Astrocyte (in vitro differentiated cells and primary cell): ENCODE measurements at regions not wholly inside any gene's neighbourhood (a gene's known extent, or its start where the extent isn't known, plus 50 kb on each side); places are given as distances from the start of the nearest gene placed in this dataset.

Experiments used
- DNase-seq: peaks from one replicate; pipeline ENCODE4 v3.0.0-alpha.2; 2010; ENCODE audit warnings: low read depth
- FAIRE-seq: peaks from 2 replicates; lab custom pipeline; 2011; peaks lifted over from hg19 to GRCh38; lab: Jason Lieb, UNC
- H2AFZ ChIP-seq: 2 replicates; pipeline ENCODE4 v1.6.0; 2012; ENCODE audit warnings: low read depth, low read length, inconsistent platforms
- H3K27ac ChIP-seq: 2 replicates; pipeline ENCODE4 v1.5.1; 2011; ENCODE audit warnings: low read depth, low read length, inconsistent platforms
- H3K27me3 ChIP-seq: 2 replicates; pipeline ENCODE4 v1.6.0; 2011; ENCODE audit warnings: low read length, inconsistent platforms; ENCODE audit not compliant: insufficient read depth
- H3K36me3 ChIP-seq: 2 replicates; pipeline ENCODE4 v1.5.1; 2011; ENCODE audit warnings: low read length, inconsistent platforms; ENCODE audit not compliant: insufficient read depth
- H3K4me1 ChIP-seq: 2 replicates; pipeline ENCODE4 v1.5.1; 2011; ENCODE audit warnings: low read length, inconsistent platforms; ENCODE audit not compliant: insufficient read depth
- H3K4me2 ChIP-seq: 2 replicates; pipeline ENCODE4 v1.6.0; 2012; ENCODE audit warnings: low read length, inconsistent platforms
- H3K4me3 ChIP-seq: 2 replicates; pipeline ENCODE4 v1.5.1; 2011; ENCODE audit warnings: low read depth, mild to moderate bottlenecking, low read length, inconsistent platforms; ENCODE audit not compliant: insufficient read depth
- H3K79me2 ChIP-seq: 2 replicates; pipeline ENCODE4 v1.6.0; 2012; ENCODE audit warnings: mild to moderate bottlenecking, low read length, inconsistent platforms; ENCODE audit not compliant: insufficient read depth
- H3K9ac ChIP-seq: 2 replicates; pipeline ENCODE4 v1.6.0; 2012; ENCODE audit warnings: mild to moderate bottlenecking, low read length, inconsistent platforms
- H3K9me3 ChIP-seq: 2 replicates; pipeline ENCODE4 v1.5.1; 2012; ENCODE audit warnings: low read depth, mild to moderate bottlenecking, low read length, inconsistent platforms; ENCODE audit not compliant: insufficient read depth
- H4K20me1 ChIP-seq: 2 replicates; pipeline ENCODE4 v1.6.0; 2012; ENCODE audit warnings: low read length, inconsistent platforms; ENCODE audit not compliant: insufficient read depth
- H3K27ac Mint-ChIP-seq: one replicate; pipeline ENCODE4 v1.8.0; 2021; ENCODE audit warnings: mild to moderate bottlenecking, mixed read lengths; ENCODE audit not compliant: unreplicated experiment
- H3K27me3 Mint-ChIP-seq: one replicate; pipeline ENCODE4 v1.8.0; 2021; ENCODE audit warnings: low read depth, mixed read lengths; ENCODE audit not compliant: unreplicated experiment
- H3K36me3 Mint-ChIP-seq: one replicate; pipeline ENCODE4 v1.8.0; 2021; ENCODE audit warnings: low read depth, mixed read lengths; ENCODE audit not compliant: unreplicated experiment
- H3K4me1 Mint-ChIP-seq: one replicate; pipeline ENCODE4 v1.8.0; 2021; ENCODE audit warnings: low read depth, mixed read lengths; ENCODE audit not compliant: unreplicated experiment
- H3K4me3 Mint-ChIP-seq: one replicate; pipeline ENCODE4 v1.8.0; 2021; ENCODE audit warnings: mild to moderate bottlenecking, moderate library complexity, mixed read lengths; ENCODE audit not compliant: unreplicated experiment
- H3K9me3 Mint-ChIP-seq: one replicate; pipeline ENCODE4 v1.8.0; 2021; ENCODE audit warnings: mild to moderate bottlenecking, mixed read lengths; ENCODE audit not compliant: unreplicated experiment
- CTCF ChIP-seq: IDR thresholded peaks from 2 replicates; pipeline ENCODE4 v1.5.1; 2011; ENCODE audit warnings: low read depth, mild to moderate bottlenecking, inconsistent platforms, low read length, moderate library complexity; ENCODE audit not compliant: insufficient read depth
- EZH2 ChIP-seq: IDR thresholded peaks from 2 replicates; pipeline ENCODE4 v1.6.1; 2012; ENCODE audit warnings: mild to moderate bottlenecking, low read length, inconsistent platforms; ENCODE audit not compliant: insufficient read depth

GRCh38 chr5:120932480-120932879 lies 468.4 kb downstream of the PRR16 start:
- no peak overlapping the region for H2AFZ ChIP-seq
- TF ChIP-seq EZH2 (no peak), CTCF (no peak)
- no peaks in the 10 kb centered on the region for H3K4me1 ChIP-seq
- FAIRE-seq (no peak), DNase-seq (no peak)
- no peaks in the 10 kb centered on the region for H3K36me3 ChIP-seq
- no peaks in the 10 kb centered on the region for H3K9me3 ChIP-seq
- no peaks in the 10 kb centered on the region for H3K9me3 Mint-ChIP-seq
- H3K4me2 ChIP-seq, result no peak overlapping the region
- no peak overlapping the region for H3K4me3 ChIP-seq
- no peaks in the 10 kb centered on the region for H4K20me1 ChIP-seq
- no peaks in the 10 kb centered on the region for H3K36me3 Mint-ChIP-seq
- no peaks in the 10 kb centered on the region for H3K27me3 ChIP-seq
- H3K9ac ChIP-seq, result no peak overlapping the region
- no peak overlapping the region for H3K27ac ChIP-seq
- H3K4me1 Mint-ChIP-seq, result peaks cover 1% of the 10 kb centered on the region
- H3K27ac Mint-ChIP-seq, result no peak overlapping the region
- H3K79me2 ChIP-seq, result no peaks in the 10 kb centered on the region
- no peaks in the 10 kb centered on the region for H3K27me3 Mint-ChIP-seq
- H3K4me3 Mint-ChIP-seq, result no peak overlapping the region

- Histone ChIP-seq H3K36me3 (no peaks in the 10 kb centered on the region), H3K79me2 (no peaks in the 10 kb centered on the region), H3K9me3 (no peaks in the 10 kb centered on the region), H3K4me1 (no peaks in the 10 kb centered on the region), H3K4me2 (no peak overlapping the region), H4K20me1 (no peaks in the 10 kb centered on the region), H3K4me3 (no peak overlapping the region), H3K9ac (no peak overlapping the region), H2AFZ (no peak overlapping the region), H3K27me3 (no peaks in the 10 kb centered on the region), H3K27ac (no peak overlapping the region)
- no peaks in the 10 kb centered on the region for H3K4me1 Mint-ChIP-seq
- H3K36me3 Mint-ChIP-seq, result no peaks in the 10 kb centered on the region
- no peak overlapping the region for H3K4me3 Mint-ChIP-seq
- no peaks in the 10 kb centered on the region for H3K9me3 Mint-ChIP-seq
- H3K27ac Mint-ChIP-seq, result no peak overlapping the region
- DNase-seq (no peak), FAIRE-seq (no peak)
- no peak for TF ChIP-seq EZH2
- TF ChIP-seq CTCF, result no peak
- no peaks in the 10 kb centered on the region for H3K27me3 Mint-ChIP-seq
Measured at GRCh38 chr5:120934031-120934430, 469.9 kb downstream of the PRR16 start.

- H3K27me3 ChIP-seq, result no peaks in the 10 kb centered on the region
- Mint-ChIP-seq H3K4me1 (no peaks in the 10 kb centered on the region), H3K36me3 (no peaks in the 10 kb centered on the region), H3K9me3 (no peaks in the 10 kb centered on the region), H3K27me3 (no peaks in the 10 kb centered on the region), H3K4me3 (no peak overlapping the region), H3K27ac (no peak overlapping the region)
- no peak overlapping the region for H2AFZ ChIP-seq
- no peak overlapping the region for H3K9ac ChIP-seq
- TF ChIP-seq CTCF, result no peak
- TF ChIP-seq EZH2, result no peak
- no peak overlapping the region for H3K4me2 ChIP-seq
- FAIRE-seq (no peak), DNase-seq (no peak)
- H3K9me3 ChIP-seq, result no peaks in the 10 kb centered on the region
- H3K79me2 ChIP-seq, result no peaks in the 10 kb centered on the region
- no peaks in the 10 kb centered on the region for H3K36me3 ChIP-seq
- H3K4me1 ChIP-seq, result no peaks in the 10 kb centered on the region
- no peak overlapping the region for H3K4me3 ChIP-seq
- H4K20me1 ChIP-seq, result no peaks in the 10 kb centered on the region
- H3K27ac ChIP-seq, result no peak overlapping the region
Measured at GRCh38 chr5:120936652-120937051, 472.6 kb downstream of the PRR16 start.
